Mesenchymal stem cell (in vitro differentiated cells and primary cell): ENCODE measurements at regions not wholly inside any gene's neighbourhood (a gene's known extent, or its start where the extent isn't known, plus 50 kb on each side); places are given as distances from the start of the nearest gene placed in this dataset.

Source experiments
- DNase-seq: peaks from one replicate; pipeline ENCODE4 v3.0.0-alpha.2; 2013
- H2AFZ ChIP-seq: one replicate; pipeline ENCODE4 v1.6.1; 2013; ENCODE audit warnings: low read depth, mild to moderate bottlenecking, control low read depth, inconsistent platforms, low read length, moderate library complexity
- H2AK5ac ChIP-seq: 2 replicates; pipeline ENCODE4 v1.6.1; 2013; ENCODE audit warnings: low read length, moderate library complexity, mild to moderate bottlenecking, inconsistent platforms; ENCODE audit not compliant: severe bottlenecking
- H2BK120ac ChIP-seq: one replicate; pipeline ENCODE4 v1.6.1; 2013; ENCODE audit warnings: low read depth, mild to moderate bottlenecking, inconsistent platforms, low read length, moderate library complexity
- H2BK12ac ChIP-seq, 2 experiments: one replicate each; pipeline ENCODE4 v1.6.1; 2013; ENCODE audit warnings: inconsistent platforms in 2 of 2, low read length in 2 of 2, mild to moderate bottlenecking in 2 of 2, moderate library complexity in 2 of 2, control low read depth in 1 of 2
- H2BK15ac ChIP-seq: one replicate; pipeline ENCODE4 v1.6.1; 2013; ENCODE audit warnings: mild to moderate bottlenecking, low read depth, inconsistent platforms; ENCODE audit not compliant: poor library complexity, severe bottlenecking
- H2BK5ac ChIP-seq: 2 replicates; pipeline ENCODE4 v1.6.1; 2013; ENCODE audit warnings: low read depth, mild to moderate bottlenecking, low read length, control low read depth, inconsistent platforms; ENCODE audit not compliant: poor library complexity, severe bottlenecking
- H3K14ac ChIP-seq, 2 experiments: one replicate each; pipeline ENCODE4 v1.6.1; 2013; ENCODE audit warnings: inconsistent platforms in 2 of 2, low read length in 2 of 2, control low read depth in 1 of 2, mild to moderate bottlenecking in 1 of 2, moderate library complexity in 1 of 2
- H3K18ac ChIP-seq, 2 experiments: one replicate each; pipeline ENCODE4 v1.6.1; 2013; ENCODE audit warnings: inconsistent platforms in 2 of 2, low read length in 2 of 2, control low read depth in 1 of 2, low read depth in 1 of 2, mild to moderate bottlenecking in 1 of 2
- H3K23ac ChIP-seq, 2 experiments: one replicate each; pipeline ENCODE4 v1.6.1; 2013; ENCODE audit warnings: inconsistent platforms in 2 of 2, low read length in 2 of 2, mild to moderate bottlenecking in 2 of 2, moderate library complexity in 2 of 2, control low read depth in 1 of 2
- H3K27ac ChIP-seq: 2 replicates; pipeline ENCODE4 v1.5.1; 2013; ENCODE audit warnings: mild to moderate bottlenecking, moderate library complexity, low read length, control low read depth, inconsistent platforms; ENCODE audit not compliant: poor library complexity, severe bottlenecking
- H3K27me3 ChIP-seq, 2 experiments: 2 replicates each; pipeline versions ENCODE4 v1.6.1 to v1.7.0; 2013; ENCODE audit warnings: low read length in 2 of 2, mild to moderate bottlenecking in 2 of 2, moderate library complexity in 2 of 2, control low read depth in 1 of 2, inconsistent platforms in 1 of 2; ENCODE audit not compliant: control insufficient read depth in 1 of 2, insufficient read depth in 1 of 2
- H3K36me3 ChIP-seq, 2 experiments: 2 replicates each; pipeline versions ENCODE4 v1.6.1 to v1.7.0; 2013; ENCODE audit warnings: low read length in 2 of 2, control low read depth in 1 of 2, inconsistent platforms in 1 of 2, low read depth in 1 of 2, mild to moderate bottlenecking in 1 of 2; ENCODE audit not compliant: insufficient read depth in 2 of 2, control insufficient read depth in 1 of 2
- H3K4ac ChIP-seq, 2 experiments: one replicate each; pipeline ENCODE4 v1.6.1; 2013; ENCODE audit warnings: inconsistent platforms in 2 of 2, low read length in 2 of 2, mild to moderate bottlenecking in 2 of 2, moderate library complexity in 2 of 2, control low read depth in 1 of 2, low read depth in 1 of 2
- H3K4me1 ChIP-seq: 2 replicates; pipeline ENCODE4 v1.6.1; 2013; ENCODE audit warnings: low read depth, low read length, control low read depth; ENCODE audit not compliant: control insufficient read depth, insufficient read depth
- H3K4me2 ChIP-seq: 2 replicates; pipeline ENCODE4 v1.6.1; 2013; ENCODE audit warnings: low read length, mild to moderate bottlenecking, inconsistent platforms; ENCODE audit not compliant: poor library complexity, severe bottlenecking
- H3K4me3 ChIP-seq, 2 experiments: 2 replicates each; pipeline versions ENCODE4 v1.5.1 to v1.7.0; 2013; ENCODE audit warnings: low read length in 2 of 2, mild to moderate bottlenecking in 2 of 2, control low read depth in 1 of 2, low read depth in 1 of 2; ENCODE audit not compliant: insufficient read depth in 1 of 2
- H3K79me1 ChIP-seq: replicated peaks from 2 replicates; pipeline ENCODE4 v1.6.1; 2013; ENCODE audit warnings: mild to moderate bottlenecking, control low read depth, low read length, inconsistent platforms; ENCODE audit not compliant: poor library complexity, severe bottlenecking
- H3K9ac ChIP-seq: 2 replicates; pipeline ENCODE4 v1.7.0; 2013; ENCODE audit warnings: mild to moderate bottlenecking, low read length, moderate library complexity
- H3K9me3 ChIP-seq: 2 replicates; pipeline ENCODE4 v1.7.0; 2013; ENCODE audit warnings: mild to moderate bottlenecking, low read length; ENCODE audit not compliant: control insufficient read depth
- H4K8ac ChIP-seq: one replicate; pipeline ENCODE4 v1.6.1; 2013; ENCODE audit warnings: inconsistent platforms, mild to moderate bottlenecking, low read length, moderate library complexity
- H4K91ac ChIP-seq: one replicate; pipeline ENCODE4 v1.6.1; 2013; ENCODE audit warnings: mild to moderate bottlenecking, low read length, inconsistent platforms
- WGBS: methylation state at CpG from one replicate; pipeline ENCODE4 v1.1.7; 2013; ENCODE audit warnings: mixed read lengths; 5-methylcytosine and 5-hydroxymethylcytosine counted together

DNA sequence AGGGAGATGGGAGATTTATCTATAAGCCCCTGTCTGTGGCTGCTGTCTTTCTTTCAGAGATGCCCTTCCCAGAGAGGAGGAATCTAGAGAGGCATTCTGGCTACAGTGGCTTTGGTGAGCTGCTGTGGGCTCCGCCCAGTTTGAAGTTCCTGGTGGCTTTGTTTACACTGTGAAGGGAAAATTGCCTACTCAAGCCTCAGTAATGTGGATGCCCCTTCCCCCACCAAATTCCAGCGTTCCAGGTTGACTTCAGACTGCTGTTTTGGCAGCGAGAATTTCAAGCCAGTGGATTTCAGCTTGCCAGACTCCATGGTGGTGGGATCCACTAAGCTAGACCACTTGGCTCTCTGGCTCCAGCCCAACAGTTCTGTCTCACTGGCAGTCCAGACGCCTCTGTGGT is 951.6 kb downstream of the CCSER2 start:
- Histone ChIP-seq H2BK12ac (peak overlapping the region in 1 of 2 experiments; percentile 77), H4K8ac (no peak overlapping the region)
- WGBS = 18% methylated on average over 4 of the region's 4 CpGs

DNA sequence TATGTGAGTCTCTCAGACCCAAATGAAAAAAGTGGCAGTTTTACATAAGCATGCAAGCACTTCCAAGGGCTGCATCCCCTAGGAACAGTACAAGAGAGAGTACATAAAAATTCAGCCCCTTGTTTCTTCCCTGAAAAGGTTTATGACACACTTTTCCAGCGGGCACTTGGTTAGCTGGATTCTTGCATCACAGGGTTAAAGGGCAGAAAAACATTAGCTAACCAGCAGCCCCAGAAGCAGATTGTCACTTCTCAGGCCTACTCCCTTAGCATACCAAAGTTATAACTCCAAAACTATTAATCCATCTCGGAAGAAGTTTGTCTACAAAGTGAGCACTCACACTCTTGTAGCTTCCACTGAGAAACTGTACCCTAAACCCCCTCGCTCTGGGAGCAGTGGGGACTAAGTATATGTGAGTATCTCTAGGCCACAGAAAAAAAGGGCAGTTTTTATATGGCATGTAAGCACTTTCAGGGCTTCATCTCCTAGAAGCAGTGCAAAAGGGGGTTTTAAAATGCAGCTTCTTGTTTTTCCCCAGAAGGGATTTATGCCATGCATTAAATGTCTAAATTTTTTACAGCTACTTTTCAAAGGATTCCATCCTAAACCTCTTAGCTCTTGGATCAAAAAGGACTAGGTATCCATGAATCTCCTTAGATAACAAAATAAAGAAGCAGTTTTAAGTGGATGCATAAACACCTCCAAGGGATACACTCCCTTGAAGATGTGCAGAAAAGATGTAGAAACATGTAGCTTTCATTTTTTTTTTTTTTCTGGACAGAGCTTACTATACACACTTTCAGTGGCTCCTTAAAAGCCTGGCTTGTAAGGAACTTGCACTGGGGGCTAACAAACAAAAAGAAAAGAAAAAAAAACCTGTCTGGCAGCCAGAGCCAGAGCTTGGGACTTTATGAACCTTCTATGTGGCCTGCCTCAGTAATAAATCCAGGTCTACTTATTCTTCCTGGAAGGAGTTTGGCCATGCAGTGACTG is 956.7 kb downstream of the CCSER2 start:
- Histone ChIP-seq H3K9me3 (peaks cover 16% of the 10 kb centered on the region), H2BK5ac (no peak overlapping the region), H3K4ac (no peak overlapping the region), H2AK5ac (no peak overlapping the region), H2AFZ (peak overlapping the region; percentile 4), H3K4me1 (no peaks in the 10 kb centered on the region), H4K8ac (no peak overlapping the region), H2BK120ac (no peak overlapping the region), H3K36me3 (no peaks in the 10 kb centered on the region), H3K27ac (no peak overlapping the region), H3K9ac (no peak overlapping the region), H3K27me3 (no peaks in the 10 kb centered on the region), H3K4me3 (no peak overlapping the region), H3K79me1 (no peaks in the 10 kb centered on the region), H3K23ac (no peak overlapping the region), H3K14ac (no peak overlapping the region), H3K4me2 (no peak overlapping the region), H2BK15ac (no peak overlapping the region), H4K91ac (no peak overlapping the region), H2BK12ac (no peak overlapping the region), H3K18ac (no peak overlapping the region)
- peak; percentile 71 for DNase-seq
- WGBS = 17% methylated on average over 1 of the region's 3 CpGs

More for the DNA sequence above, 951.6 kb downstream of the CCSER2 start:
- no peak overlapping the region for H3K9ac ChIP-seq
- no peak overlapping the region for H3K4ac ChIP-seq
- no peaks in the 10 kb centered on the region for H3K27me3 ChIP-seq
- H3K18ac ChIP-seq = peak overlapping the region in 1 of 2 experiments; percentile 75
- H3K27ac ChIP-seq = no peak overlapping the region
- peaks cover 5% of the 10 kb centered on the region for H3K9me3 ChIP-seq
- no peak overlapping the region for H3K4me3 ChIP-seq
- H2BK15ac ChIP-seq = no peak overlapping the region
- no peak overlapping the region for H2BK120ac ChIP-seq
- no peaks in the 10 kb centered on the region for H3K36me3 ChIP-seq
- H3K23ac ChIP-seq = no peak overlapping the region
- no peak overlapping the region for H3K14ac ChIP-seq
- H2AK5ac ChIP-seq = no peak overlapping the region
- no peaks in the 10 kb centered on the region for H3K79me1 ChIP-seq
- H3K4me1 ChIP-seq = no peaks in the 10 kb centered on the region
- no peak overlapping the region for H2BK5ac ChIP-seq
- DNase-seq = peak; percentile 51
- H2AFZ ChIP-seq = no peak overlapping the region
- no peak overlapping the region for H4K91ac ChIP-seq
- H3K4me2 ChIP-seq = no peak overlapping the region

DNA sequence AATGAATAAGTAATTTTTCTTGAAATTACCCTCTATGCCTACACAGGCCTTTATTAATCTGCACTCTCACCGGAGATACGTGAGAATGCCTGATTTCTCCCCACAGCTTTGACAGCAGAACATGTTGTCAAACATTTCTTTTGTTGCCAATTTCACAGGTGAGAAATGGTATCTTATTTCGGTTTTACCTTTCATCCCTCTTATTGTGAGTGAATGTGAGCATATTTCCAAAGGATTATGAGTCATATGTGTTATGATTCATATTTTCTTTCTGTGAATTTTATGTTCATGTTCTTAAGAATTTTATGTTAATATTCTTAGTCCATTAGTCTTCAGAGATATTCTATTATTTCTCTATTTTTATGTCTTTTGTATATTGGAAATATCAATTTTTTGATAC is 965.1 kb downstream of the CCSER2 start:
- no peak overlapping the region for H3K18ac ChIP-seq
- no peak overlapping the region for H4K8ac ChIP-seq
- DNase-seq = no peak
- WGBS = 96% methylated on average over 2 of the region's 3 CpGs
- H2BK5ac ChIP-seq = no peak overlapping the region
- H4K91ac ChIP-seq = no peak overlapping the region
- H3K27ac ChIP-seq = no peak overlapping the region
- H3K4me3 ChIP-seq = no peak overlapping the region
- H3K9me3 ChIP-seq = peaks cover 12% of the 10 kb centered on the region
- H3K79me1 ChIP-seq = no peaks in the 10 kb centered on the region
- no peaks in the 10 kb centered on the region for H3K4me1 ChIP-seq
- H2BK12ac ChIP-seq = no peak overlapping the region
- no peak overlapping the region for H2AK5ac ChIP-seq
- no peaks in the 10 kb centered on the region for H3K36me3 ChIP-seq
- H3K4me2 ChIP-seq = no peak overlapping the region
- H2BK120ac ChIP-seq = no peak overlapping the region
- H3K23ac ChIP-seq = no peak overlapping the region
- H3K9ac ChIP-seq = no peak overlapping the region
- no peak overlapping the region for H2AFZ ChIP-seq
- no peak overlapping the region for H3K4ac ChIP-seq
- no peaks in the 10 kb centered on the region for H3K27me3 ChIP-seq
- no peak overlapping the region for H3K14ac ChIP-seq
- no peak overlapping the region for H2BK15ac ChIP-seq

DNA sequence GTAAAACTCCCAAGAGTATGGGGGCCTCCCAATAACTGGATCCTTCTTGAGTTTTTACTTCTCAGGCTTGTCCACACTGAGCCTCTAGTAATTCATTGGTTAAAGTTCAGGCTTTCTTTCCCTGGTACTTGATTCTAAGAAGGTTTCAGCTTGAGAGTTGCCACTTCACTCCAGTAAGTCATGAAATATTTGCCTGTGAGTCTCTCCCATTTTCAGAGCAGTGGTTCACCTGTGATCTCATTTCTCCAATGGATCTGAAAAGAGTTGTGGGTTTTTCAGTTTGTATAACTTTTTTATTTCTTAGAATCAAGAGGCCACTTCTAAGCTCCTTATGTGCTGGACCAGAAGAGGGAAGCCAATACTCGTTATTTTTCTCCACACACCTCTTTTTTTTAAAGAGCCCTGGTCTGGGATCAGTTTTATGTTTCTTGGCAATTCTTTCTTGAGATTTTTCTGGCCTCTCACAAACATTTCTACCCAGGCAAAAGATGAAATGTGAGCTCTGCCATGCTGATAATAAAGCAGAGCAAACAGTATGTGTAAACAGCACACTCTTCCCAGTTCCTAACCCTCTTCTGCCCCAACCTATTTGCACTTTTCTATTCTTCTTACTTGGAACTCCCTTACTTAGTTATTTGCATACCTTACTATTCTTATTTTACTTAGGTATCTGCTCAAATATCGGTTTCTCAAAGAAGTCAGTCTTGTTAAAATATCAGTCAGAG is 983.4 kb downstream of the CCSER2 start:
- H3K4me3 ChIP-seq = no peak overlapping the region
- H3K9ac ChIP-seq = no peak overlapping the region
- H3K23ac ChIP-seq = no peak overlapping the region
- H3K27me3 ChIP-seq = no peaks in the 10 kb centered on the region
- no peak overlapping the region for H3K4me2 ChIP-seq
- no peak overlapping the region for H2AFZ ChIP-seq
- no CpG with 5 or more reads among the region's 2 CpGs for WGBS
- H3K79me1 ChIP-seq = no peaks in the 10 kb centered on the region
- H2BK15ac ChIP-seq = no peak overlapping the region
- no peak overlapping the region for H2BK5ac ChIP-seq
- no peaks in the 10 kb centered on the region for H3K36me3 ChIP-seq
- H3K9me3 ChIP-seq = no peaks in the 10 kb centered on the region
- no peak overlapping the region for H3K14ac ChIP-seq
- H2AK5ac ChIP-seq = no peak overlapping the region
- no peak overlapping the region for H3K27ac ChIP-seq
- H3K4me1 ChIP-seq = no peaks in the 10 kb centered on the region
- H2BK120ac ChIP-seq = no peak overlapping the region
- no peak overlapping the region for H4K91ac ChIP-seq
- no peak overlapping the region for H4K8ac ChIP-seq
- DNase-seq = no peak
- no peak overlapping the region for H3K18ac ChIP-seq
- H3K4ac ChIP-seq = no peak overlapping the region
- no peak overlapping the region for H2BK12ac ChIP-seq
